Hematopoietic multipotent progenitor cell treated with erythropoietin and hydrocortisone succinate and interleukin-3 and kit ligand, for 4 days (in vitro differentiated cells): ENCODE measurements at regions not wholly inside any gene's neighbourhood (a gene's known extent, or its start where the extent isn't known, plus 50 kb on each side); places are given as distances from the start of the nearest gene placed in this dataset.
"Not testable (repeated sequence)": the region's sequence is repeated elsewhere in the genome, so short reads cannot be mapped to it uniquely, and the experiment has no call there.

Experiments
- DNase-seq: peaks from one replicate; pipeline ENCODE4 v3.0.0-alpha.2; 2015

DNA sequence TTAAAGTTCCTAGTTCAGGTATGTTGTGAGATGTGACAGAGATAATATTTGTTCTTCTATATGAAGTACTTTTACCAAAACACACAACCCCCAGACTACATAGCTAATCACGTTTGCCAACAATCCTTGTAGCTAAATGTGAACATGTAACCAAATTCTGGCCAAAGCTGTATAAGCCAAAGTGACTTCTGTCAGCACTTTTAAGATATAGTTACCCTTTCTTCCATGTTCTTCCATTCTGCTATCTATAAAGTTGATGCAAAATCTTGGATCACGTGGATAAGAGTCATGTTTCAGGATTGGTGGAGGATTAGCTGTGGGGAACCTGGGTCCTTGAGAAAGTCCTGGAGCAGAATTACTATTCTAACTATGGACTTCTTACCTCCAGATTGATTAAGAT, 1366.6 kb downstream of the FSCB start:
- DNase-seq, result no peak

DNA sequence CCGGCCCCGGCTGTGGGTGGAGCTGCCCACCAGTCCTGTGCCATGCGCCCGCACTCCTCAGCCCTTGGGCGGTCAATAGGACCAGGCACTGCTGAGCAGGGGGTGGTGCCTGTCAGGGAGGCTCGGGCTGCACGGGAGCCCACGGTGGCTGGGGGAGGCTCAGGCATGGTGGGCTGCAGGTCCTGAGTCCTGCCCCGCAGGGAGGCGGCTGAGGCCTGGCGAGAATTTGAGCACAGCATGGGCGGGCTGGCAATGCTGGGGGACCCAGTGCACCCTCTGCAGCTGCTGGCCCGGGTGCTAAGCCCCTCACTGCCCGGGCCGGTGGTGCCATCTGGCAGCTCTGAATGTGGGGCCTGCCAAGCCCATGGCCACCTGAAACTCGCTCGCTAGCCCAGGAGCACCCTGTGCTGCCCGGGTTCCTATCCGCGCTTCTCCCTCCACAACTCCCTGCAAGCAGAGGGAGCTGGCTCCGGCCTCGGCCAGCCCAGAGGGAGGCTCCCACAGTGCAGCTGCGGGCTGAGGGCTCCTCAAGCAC, 1371.1 kb downstream of the FSCB start:
- no peak for DNase-seq

DNA sequence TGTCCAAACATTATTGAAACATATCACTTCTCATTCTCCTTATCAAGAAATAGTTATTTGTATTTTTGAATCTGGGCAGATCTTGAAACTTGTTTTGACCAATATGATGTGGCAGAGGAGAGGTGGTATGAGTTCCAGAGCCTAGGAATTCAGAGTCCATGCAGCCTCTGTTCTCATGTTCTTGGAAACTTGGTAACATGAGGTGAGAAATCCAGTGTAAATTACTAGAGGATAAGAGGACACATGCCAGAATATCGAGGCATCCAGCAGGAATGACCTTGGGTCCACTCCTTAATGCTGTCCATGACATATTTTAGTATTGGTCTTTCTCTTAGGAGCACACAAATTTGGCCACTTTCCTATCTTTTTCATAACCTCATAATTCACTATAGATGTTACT, 1374.6 kb downstream of the FSCB start:
- no peak for DNase-seq

DNA sequence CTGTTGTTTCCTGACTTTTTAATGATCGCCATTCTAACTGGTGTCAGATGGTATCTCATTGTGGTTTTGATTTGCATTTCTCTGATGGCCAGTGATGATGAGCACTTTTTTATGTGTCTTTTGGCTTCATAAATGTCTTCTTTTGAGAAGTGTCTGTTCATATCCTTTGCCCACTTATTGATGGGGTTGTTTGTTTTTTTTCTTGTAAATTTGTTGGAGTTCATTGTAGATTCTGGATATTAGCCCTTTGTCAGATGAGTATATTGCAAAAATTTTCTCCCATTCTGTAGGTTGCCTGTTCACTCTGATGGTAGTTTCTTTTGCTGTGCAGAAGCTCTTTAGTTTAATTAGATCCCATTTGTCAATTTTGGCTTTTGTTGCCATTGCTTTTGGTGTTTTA, 1378.7 kb downstream of the FSCB start:
- DNase-seq, result not testable (repeated sequence)

DNA sequence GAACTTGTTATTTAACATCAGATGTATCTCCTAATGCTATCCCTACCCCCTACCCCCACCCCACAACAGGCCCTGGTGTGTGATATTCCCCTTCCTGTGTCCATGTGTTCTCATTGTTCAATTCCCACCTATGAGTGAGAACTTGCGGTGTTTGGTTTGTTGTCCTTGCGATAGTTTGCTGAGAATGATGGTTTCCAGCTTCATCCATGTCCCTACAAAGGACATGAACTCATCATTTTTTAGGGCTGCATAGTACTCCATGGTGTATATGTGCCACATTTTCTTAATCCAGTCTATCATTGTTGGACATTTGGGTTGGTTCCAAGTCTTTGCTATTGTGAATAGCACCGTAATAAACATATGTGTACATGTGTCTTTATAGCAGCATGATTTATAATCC, 1379.2 kb downstream of the FSCB start:
- DNase-seq, result not testable (repeated sequence)

DNA sequence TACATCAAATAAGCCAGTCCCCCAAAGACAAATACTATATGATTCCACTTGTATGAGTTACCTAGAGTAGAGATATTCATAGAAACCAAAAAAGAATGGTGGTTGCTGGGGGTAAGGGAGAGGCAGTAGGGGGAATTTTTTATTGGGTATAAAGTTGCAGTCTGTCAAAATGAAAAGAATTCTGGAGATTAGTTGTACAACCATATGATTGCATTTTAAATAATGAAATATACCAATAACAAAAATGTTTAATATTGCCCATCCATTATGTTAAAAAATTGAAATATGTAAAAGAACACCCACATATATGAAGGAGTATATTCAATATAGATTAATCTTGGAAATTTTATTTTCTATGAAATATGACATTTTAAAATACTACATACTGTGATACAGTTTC, 1383.5 kb downstream of the FSCB start:
- DNase-seq, result no peak

DNA sequence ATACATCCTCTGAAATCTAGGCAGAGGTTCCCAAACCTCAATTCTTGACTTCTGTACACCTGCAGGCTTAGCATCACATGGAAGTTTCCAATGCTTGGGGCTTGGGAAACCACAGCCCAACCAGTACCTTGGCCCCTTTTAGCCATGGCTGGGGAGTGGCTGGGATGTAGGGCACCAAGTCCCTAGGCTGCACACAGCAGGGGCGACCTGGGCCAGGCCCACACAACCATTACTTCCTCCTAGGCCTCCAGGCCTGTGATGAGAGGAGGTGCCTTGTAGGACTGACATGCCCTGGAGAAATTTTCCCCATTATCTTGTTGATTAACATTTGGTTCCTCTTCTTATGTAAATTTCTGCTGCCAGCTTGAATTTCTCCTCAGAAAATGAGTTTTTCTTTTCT, 1387.4 kb downstream of the FSCB start:
- no peak for DNase-seq

DNA sequence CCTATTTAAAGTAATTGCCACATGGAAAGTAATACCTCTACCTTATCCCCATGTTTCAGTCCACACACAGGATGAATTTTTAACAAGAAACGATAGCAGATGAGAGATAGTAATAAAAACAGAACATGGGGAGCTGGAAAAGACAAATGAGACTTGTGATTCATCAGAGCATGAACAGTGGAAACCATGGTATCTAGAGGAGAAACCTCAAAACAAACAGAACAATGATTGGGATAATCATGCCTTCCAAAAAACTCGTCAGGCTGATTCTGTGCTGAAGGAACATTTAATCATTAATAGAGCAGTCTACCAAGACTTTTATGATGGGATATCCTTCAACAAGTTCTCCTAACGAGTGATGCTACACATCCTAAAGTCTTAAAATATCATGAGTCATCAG, 1390.7 kb downstream of the FSCB start:
- no peak for DNase-seq

DNA sequence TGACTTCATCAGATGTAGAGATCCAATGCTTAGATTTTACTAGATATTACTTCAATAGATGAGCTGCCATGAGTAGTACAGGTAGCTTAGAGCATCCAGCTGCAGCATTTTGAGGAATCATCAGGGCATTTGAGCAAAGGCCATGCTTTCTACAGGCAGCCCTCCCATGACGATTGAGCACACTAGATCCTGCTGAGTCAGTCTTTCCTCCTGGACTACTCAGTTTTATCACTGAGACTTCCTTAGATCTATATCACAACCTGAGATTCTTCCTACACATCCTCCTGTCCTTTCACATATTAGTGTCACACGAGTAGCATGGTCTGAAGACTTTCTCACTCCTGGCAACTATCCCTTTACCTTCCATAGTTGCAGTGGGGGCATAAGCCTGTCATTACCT, 1401.8 kb downstream of the FSCB start:
- DNase-seq, result no peak

DNA sequence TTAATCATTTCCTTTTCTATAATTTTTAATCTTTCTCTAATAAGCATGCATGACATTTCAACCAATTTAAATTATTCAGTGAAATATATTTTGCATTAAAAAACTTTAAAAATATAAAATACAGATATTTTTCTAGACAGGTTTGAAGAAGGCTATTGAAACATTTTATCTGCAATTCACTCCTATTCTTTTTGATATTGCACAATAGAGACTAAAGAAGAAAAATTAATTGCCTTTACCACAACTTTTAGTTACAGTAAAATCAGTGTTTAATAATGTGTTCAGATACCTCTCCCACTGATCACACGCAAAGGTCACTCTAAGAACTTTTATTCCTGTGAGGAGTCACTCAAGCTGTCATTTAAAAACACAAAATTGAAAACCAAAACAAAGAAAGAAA, 1416.7 kb downstream of the FSCB start:
- DNase-seq, result no peak

DNA sequence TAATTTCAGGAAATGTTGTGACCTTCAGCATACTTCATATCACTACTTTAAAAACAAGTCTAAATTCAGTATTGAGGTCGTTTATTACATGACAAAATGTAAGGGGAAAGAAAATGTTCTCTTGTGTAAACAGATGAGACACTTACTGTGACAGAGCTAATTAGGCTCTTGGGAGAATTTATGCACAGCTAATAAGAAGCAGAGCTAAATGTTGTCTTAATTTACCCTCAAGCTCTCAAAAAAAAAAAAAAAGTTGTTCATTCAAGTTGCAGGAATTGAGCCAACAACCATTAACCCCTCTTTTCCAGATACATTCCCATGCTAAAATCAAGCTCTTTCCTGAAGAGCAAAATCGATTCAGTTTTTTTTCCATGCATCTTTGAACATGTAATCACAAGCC, 1419.4 kb downstream of the FSCB start:
- DNase-seq, result no peak

DNA sequence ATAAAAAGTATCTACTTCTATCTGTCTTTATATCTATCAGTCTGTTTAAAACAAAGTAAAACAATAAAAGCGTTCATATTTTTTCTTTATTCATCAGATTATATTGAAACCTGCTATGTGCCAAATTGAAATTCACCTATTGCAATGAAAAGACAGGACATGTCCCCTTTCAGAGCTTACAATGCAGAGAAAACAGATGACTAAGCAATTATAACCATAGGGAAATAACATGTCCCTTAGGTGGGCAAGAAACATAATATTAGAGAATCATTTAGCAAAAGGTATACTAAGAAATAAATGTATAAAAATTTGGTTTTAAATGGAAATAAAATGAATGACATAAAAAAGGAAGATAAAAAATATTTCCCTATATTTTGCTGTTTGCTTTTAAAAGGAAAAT, 1421.3 kb downstream of the FSCB start:
- DNase-seq, result no peak

DNA sequence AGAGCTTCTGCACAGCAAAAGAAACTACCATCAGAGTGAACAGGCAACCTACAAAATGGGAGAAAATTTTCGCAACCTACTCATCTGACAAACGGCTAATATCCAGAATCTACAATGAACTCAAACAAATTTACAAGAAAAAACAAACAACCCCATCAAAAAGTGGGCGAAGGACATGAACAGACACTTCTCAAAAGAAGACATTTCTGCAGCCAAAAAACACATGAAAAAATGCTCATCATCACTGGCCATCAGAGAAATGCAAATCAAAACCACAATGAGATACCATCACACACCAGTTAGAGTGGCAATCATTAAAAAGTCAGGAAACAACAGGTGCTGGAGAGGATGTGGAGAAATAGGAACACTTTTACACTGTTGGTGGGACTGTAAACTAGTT, 1439.7 kb downstream of the FSCB start:
- DNase-seq, result not testable (repeated sequence)

DNA sequence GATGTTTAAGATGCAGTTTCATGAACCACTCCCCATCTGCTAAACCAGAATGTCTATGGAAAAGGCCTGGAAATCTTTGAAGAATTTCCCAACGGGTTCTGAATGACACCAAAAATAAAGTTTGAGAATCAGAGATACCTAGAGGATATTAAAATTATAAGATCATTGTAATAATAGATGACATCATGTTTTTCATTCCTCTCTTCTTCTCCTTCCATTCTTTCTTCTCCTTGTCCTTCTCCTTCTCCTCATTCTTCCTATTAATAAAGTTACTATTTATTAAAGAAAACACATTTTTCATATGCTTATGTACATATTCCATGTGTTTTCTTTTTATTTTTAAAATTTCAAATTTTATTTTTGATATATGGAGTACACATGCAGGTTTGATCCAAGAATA, 1449.4 kb downstream of the LRFN5 start:
- no peak for DNase-seq

DNA sequence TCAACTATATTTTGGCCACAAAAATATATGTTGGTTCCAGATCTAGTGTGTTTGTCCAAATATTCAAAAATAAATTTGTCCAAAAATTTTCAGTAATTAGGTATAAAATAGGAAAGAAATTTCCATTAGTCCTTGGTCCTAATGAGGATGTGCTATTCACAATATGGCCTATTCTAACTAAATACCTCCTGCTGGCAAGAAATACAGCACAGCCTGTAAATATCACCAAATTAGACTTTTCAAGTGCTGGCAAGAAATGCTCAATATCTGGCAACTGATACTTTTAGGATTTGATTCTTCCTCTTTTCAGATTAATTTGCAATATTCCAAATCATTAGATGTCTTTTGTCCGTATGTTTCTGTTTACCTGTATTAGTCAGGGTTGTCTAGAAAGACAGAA, 1446.2 kb downstream of the LRFN5 start:
- DNase-seq, result no peak

DNA sequence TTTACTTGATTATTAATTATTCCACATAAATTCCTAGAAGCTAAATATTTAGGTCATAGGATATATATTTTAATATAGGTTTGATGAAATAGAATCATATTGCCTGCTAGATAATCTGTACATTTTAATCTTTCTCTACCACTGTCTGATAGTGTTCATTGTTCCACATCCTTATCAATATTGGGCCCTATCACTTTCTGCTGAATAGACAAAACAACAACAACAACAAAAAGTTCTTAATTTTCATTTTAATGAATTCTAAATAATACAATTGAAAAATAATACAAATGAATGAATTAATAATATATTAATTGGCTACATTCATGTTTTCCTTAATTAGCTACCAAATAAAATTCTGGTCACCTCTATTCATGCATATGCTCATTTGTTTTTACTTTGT, 1437.2 kb downstream of the LRFN5 start:
- no peak for DNase-seq

DNA sequence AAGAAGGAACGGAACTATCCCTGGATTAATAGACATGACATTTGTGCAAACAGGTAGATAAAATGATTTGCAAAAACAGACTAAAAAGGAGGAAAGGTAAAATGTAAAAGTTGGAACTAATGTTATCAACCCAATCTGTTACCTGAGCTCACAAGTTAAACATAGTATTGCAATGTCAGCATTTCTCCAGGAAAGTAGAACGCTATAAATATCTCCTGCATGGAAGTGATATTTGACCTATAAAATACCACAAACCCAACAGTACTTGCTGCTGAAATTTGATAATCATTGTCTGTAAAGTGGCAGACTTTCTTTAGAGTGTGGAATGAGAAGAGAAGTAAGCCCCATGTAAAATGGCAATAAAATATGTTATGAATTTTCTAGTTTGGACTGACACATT, 1435.7 kb downstream of the LRFN5 start:
- DNase-seq, result peak; percentile 4

DNA sequence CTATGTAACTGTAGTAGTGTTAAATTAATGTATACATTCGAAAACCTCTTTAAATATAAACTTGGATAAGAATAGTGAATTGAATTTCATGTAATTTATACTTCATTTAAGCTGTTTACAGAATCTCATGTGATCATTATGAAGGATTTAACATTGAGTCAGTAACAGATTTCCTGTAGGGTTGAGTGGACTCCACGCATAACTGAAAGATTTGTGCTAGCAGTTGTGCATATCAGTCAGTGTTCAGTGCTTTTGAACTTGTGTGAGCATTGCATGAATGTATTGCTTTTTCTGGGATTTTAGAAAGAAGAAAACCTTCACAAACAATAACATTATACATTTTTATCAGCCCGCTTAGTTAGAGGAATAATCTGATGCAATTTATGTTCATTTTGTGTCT, 1435.3 kb downstream of the LRFN5 start:
- no peak for DNase-seq

DNA sequence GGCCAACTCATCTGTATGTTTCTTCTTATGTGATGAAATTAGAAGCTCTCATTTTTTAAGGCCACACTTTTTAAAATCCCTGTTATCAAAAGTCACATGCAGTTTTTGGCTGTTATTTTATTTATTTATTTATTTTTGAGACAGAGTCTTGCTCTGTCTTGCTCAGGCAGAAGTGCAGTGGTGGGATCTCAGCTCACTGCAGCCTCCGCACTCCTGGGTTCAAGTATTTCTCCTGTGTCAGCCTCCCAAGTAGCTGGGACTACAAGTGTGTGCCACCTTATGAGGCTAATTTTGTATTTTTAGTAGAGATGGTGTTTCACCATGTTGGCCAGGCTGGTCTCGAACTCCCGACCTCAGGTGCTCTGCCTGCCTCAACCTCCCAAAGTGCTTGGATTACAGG, 1434.5 kb downstream of the LRFN5 start:
- no peak for DNase-seq

DNA sequence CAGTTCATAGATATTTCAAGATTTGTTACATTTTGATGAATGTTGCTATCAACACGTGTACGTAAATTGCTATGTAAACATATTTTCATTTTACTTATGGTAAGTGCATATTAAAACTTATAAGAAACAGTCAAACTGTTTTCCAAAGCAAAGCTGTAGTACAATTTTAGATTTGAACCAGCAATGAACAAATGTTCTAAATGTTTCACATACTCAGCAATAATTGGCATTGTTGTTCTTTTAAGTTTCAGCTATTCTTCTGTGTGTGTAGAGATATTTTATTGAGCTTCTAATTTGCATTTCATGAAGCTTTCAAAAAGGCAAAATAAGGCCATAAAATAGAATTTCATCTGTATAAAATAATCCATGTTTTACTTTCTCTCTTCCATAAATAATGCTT, 1433.2 kb downstream of the LRFN5 start:
- no peak for DNase-seq

DNA sequence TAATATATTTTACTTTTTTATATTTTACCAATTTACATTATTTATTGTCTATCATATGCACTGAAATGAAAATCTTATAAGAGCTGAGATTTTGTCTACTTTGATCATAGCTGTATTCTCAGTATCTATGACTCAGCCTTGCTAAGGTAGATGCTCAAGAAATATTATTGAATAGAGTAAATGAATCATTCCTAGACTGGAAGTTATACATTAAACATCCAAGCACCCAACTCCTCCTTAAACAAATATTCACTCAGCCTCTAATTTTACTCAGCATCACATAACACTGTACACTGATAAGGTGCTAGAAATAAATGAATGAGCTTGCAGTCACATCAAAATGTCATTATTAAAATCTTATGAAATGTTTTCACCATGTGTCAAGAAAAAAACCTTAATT, 1424.9 kb downstream of the LRFN5 start:
- DNase-seq, result no peak

DNA sequence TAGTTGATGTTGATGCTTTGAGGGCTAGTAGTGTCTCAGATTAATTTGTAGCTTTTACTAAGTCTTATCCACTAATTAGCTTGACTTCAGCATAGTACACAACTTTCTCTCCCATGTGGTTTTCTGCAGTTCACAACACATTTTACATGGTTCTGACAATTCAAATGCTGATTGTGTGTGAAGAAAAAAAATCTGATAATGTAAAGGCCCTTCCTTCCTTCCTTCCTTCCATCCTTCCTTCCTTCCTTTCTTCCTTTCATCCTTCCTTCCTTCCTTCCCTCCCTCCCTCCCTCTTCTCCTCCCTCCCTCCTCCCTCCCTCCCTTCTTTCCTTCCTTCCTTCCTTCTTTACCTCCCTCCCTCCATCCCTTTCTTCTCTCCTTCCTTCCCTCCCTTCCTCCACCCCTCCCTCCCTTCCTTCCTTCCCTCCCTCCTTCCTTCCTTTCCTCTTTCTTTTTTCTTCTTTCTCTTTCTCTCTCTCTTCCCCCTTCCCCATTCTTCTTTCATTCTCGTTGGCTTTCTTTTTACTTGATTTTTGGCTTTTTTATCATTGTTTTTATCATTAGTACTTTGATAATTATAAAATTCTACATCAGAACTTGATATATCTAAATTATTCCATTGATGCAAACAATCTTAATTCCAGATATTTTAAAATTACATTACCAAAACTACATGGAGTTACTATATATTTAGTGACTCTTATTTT, 1415.6 kb downstream of the LRFN5 start:
- DNase-seq, result no peak

DNA sequence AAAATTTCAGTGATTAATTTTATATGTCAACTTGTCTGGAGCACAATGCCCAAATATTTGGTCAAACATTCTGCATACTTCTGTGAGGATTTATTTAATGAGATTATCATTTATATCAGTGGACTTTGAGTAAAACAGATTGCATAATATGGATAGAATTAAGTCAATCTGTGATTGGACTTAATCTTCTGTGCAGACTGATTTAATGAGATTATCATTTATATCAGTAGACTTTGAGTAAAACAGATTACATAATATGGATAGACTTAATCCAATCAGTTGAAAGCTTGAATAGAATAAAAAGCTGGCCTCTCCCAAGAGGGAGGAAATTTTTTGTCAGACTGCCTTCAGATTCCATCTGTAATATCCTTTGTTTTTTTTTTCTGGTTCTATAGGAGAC, 1413.2 kb downstream of the LRFN5 start:
- no peak for DNase-seq

DNA sequence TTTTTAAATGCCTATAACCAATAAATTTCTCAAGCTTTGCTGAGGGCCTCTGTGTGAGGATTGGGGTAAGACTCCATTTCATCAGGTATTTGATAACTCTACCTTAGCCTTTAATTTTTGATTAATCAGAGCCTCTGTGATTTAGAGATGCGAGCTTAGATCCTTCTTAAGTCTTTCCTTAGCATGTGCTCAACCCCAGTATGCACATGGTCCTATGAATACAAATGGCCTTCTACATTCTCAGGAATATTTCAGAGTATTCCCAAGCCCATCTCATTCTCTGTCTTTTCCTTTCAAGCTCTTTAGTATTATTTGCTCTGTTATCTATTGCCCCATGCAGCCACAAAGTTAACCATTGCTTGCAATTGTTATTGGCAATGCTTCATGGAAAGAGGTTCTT, 1407.7 kb downstream of the LRFN5 start:
- DNase-seq, result no peak

DNA sequence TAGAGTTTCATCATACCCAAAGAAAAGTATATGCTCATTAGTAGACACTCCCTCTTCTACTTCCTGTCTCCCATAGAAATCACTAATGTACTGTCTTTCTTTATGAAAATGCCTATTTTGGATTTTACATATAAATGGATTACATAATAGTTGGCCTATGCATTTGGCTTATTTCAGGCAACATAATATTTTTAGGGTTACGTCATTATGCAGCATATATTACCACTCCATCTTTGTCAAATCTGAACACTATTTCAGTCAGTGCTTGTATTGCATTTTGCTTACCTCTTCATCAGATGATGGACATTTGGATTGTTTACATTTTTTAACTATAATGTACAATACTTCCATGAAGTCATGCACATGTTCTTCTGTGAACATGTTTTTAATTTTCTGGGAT, 1406.1 kb downstream of the LRFN5 start:
- no peak for DNase-seq
